ENCODE measurements at regions not wholly inside any gene's neighbourhood (a gene's known extent, or its start where the extent isn't known, plus 50 kb on each side); places are given as distances from the start of the nearest gene placed in this dataset.

DNA sequence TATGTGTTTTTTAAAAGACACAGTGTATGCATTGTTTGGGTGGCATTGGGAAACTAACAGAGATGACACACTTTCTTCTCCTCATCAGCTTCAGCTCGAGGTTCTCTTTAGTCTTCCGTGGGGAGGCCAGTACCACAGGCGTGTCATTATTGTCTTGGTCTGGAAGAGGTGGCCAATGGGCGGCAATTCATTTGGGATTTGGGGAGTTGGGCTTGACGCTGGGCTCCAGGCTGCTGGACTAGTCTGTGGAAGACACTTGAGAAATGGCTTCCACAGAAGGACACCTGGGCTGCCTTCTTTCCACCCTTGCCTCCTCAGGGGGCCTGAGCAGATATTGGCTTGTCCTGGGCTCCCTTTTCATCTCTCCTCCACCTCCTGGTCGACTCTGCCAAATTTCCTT lies 192.2 kb downstream of the SH2D4B start:
- no peak for DNase-seq (ENCODE audit: low spot score)
- POLR2A ChIA-PET = interaction anchor here (0.6 kb wide), 1 partner anchor 438 kb away, joined by 4 read pairs; no protein-coding TSS in a partner anchor
- Histone ChIP-seq H2AFZ (ENCODE audit: low read length) (no peak overlapping the region), H3K4me1 (ENCODE audit: insufficient read depth, low read length, poor library complexity, severe bottlenecking) (no peaks in the 10 kb centered on the region), H3K4me3 (ENCODE audit: low read depth, low read length, poor library complexity, severe bottlenecking) (no peak overlapping the region), H3K36me3 (ENCODE audit: insufficient read depth, low read length) (no peaks in the 10 kb centered on the region), H3K9me2 (ENCODE audit: insufficient read depth, low read length) (no peaks in the 10 kb centered on the region), H3K79me2 (ENCODE audit: insufficient read depth, low read depth, low read length) (no peaks in the 10 kb centered on the region), H3K9me3 (ENCODE audit: low read length) (no peaks in the 10 kb centered on the region), H4K20me1 (ENCODE audit: insufficient read depth, low read length) (no peaks in the 10 kb centered on the region), H3K4me2 (ENCODE audit: low read length) (no peak overlapping the region), H3K27ac (ENCODE audit: low read depth, low read length, poor library complexity, severe bottlenecking) (no peak overlapping the region)
- BruUV-seq (replicated peaks) = no TSS peak
- TF ChIP-seq CTCF (conservative IDR thresholded peaks at IDR 0.05; ENCODE audit: low read length) (no peak), EZH2phosphoT487 (IDR thresholded peaks at IDR 0.05; ENCODE audit: borderline replicate concordance, low read depth, low read length) (no peak)
- intact Hi-C loops (cut with micrococcal nuclease; ENCODE audit: unreplicated experiment) = no loop called here
- CTCF ChIA-PET (ENCODE audit: unreplicated experiment) = no interaction called here

- Histone ChIP-seq H4K20me1 (ENCODE audit: insufficient read depth, low read length) (no peaks in the 10 kb centered on the region), H3K27ac (ENCODE audit: low read depth, low read length, poor library complexity, severe bottlenecking) (no peak overlapping the region), H3K4me2 (ENCODE audit: low read length) (no peak overlapping the region), H3K36me3 (ENCODE audit: insufficient read depth, low read length) (no peaks in the 10 kb centered on the region), H3K4me1 (ENCODE audit: insufficient read depth, low read length, poor library complexity, severe bottlenecking) (no peaks in the 10 kb centered on the region), H3K9me3 (ENCODE audit: low read length) (no peaks in the 10 kb centered on the region), H3K4me3 (ENCODE audit: low read depth, low read length, poor library complexity, severe bottlenecking) (no peak overlapping the region), H3K79me2 (ENCODE audit: insufficient read depth, low read depth, low read length) (no peaks in the 10 kb centered on the region), H2AFZ (ENCODE audit: low read length) (no peak overlapping the region), H3K9me2 (ENCODE audit: insufficient read depth, low read length) (no peaks in the 10 kb centered on the region)
- POLR2A ChIA-PET = interaction anchor here (0.6 kb wide), 1 partner anchor 438 kb away, joined by 4 read pairs; no protein-coding TSS in a partner anchor
- TF ChIP-seq EZH2phosphoT487 (IDR thresholded peaks at IDR 0.05; ENCODE audit: borderline replicate concordance, low read depth, low read length) = no peak
- no peak for TF ChIP-seq CTCF (conservative IDR thresholded peaks at IDR 0.05; ENCODE audit: low read length)
- no peak for DNase-seq (ENCODE audit: low spot score)
- intact Hi-C loops (cut with micrococcal nuclease; ENCODE audit: unreplicated experiment) = no loop called here
- BruUV-seq (replicated peaks) = no TSS peak
- CTCF ChIA-PET (ENCODE audit: unreplicated experiment) = no interaction called here
These were observed 192.8 kb downstream of the SH2D4B start for GRCh38 chr10:80730522-80730921.

DNA sequence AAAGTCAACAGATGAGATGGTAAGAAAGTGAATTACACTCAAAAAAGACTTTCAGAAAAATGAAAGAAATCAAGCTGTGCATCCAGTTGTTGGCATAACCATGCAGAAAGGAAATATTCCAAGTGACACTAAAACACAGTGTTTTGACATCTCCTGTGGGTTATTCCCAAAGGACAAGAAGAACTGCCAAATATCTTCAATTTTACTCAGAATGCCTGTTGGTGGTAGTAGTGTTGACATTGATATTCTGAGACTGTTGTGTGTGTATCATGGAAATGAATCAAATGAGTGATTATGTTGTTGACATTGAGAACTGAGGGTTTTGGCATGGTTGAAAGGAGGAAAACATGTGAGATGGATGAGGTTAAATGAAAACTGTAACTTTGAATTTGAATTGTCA lies 196.9 kb downstream of the SH2D4B start:
- Histone ChIP-seq H3K9me3 (ENCODE audit: low read length) (no peaks in the 10 kb centered on the region), H3K9me2 (ENCODE audit: insufficient read depth, low read length) (no peaks in the 10 kb centered on the region), H3K4me1 (ENCODE audit: insufficient read depth, low read length, poor library complexity, severe bottlenecking) (no peaks in the 10 kb centered on the region), H4K20me1 (ENCODE audit: insufficient read depth, low read length) (no peaks in the 10 kb centered on the region), H3K79me2 (ENCODE audit: insufficient read depth, low read depth, low read length) (no peaks in the 10 kb centered on the region), H2AFZ (ENCODE audit: low read length) (no peak overlapping the region), H3K4me3 (ENCODE audit: low read depth, low read length, poor library complexity, severe bottlenecking) (no peak overlapping the region), H3K36me3 (ENCODE audit: insufficient read depth, low read length) (no peaks in the 10 kb centered on the region), H3K4me2 (ENCODE audit: low read length) (no peak overlapping the region), H3K27ac (ENCODE audit: low read depth, low read length, poor library complexity, severe bottlenecking) (no peak overlapping the region)
- no peak for DNase-seq (ENCODE audit: low spot score)
- ChIA-PET CTCF (ENCODE audit: unreplicated experiment) (no interaction called here), POLR2A (no interaction called here)
- intact Hi-C loops (cut with micrococcal nuclease; ENCODE audit: unreplicated experiment) = no loop called here
- no peak for TF ChIP-seq EZH2phosphoT487 (IDR thresholded peaks at IDR 0.05; ENCODE audit: borderline replicate concordance, low read depth, low read length)
- no peak for TF ChIP-seq CTCF (conservative IDR thresholded peaks at IDR 0.05; ENCODE audit: low read length)
- no TSS peak for BruUV-seq (replicated peaks)

All from OCI-LY7 (cell line).